CD14-positive monocyte (primary cell): ENCODE measurements at regions not wholly inside any gene's neighbourhood (a gene's known extent, or its start where the extent isn't known, plus 50 kb on each side); places are given as distances from the start of the nearest gene placed in this dataset.

Experiments
- DNase-seq, 3 donors: peaks; one replicate each; pipeline ENCODE4 v3.0.0-alpha.2; 2011 to 2022
- H2AFZ ChIP-seq: 2 replicates; pipeline ENCODE4 v1.6.0; 2012; ENCODE audit warnings: mild to moderate bottlenecking, low read depth, low read length, inconsistent platforms; ENCODE audit not compliant: insufficient read depth, poor library complexity, severe bottlenecking
- H3K27ac ChIP-seq, 2 donors: 1 replicate in 1 of 2; 2 replicates in 1 of 2; pipeline ENCODE4 v1.5.1; 2012 to 2013; ENCODE audit warnings: low read length in 2 of 2, control low read depth in 1 of 2, inconsistent platforms in 1 of 2, low read depth in 1 of 2, mild to moderate bottlenecking in 1 of 2
- H3K27me3 ChIP-seq, 2 donors: one replicate each; pipeline versions ENCODE4 v1.6.0 to v1.6.1; 2011 to 2013; ENCODE audit warnings: low read length in 2 of 2; ENCODE audit not compliant: control insufficient read depth in 2 of 2, insufficient read depth in 2 of 2
- H3K36me3 ChIP-seq, 2 donors: replicated peaks in 1 of 2; 1 replicate in 1 of 2; 2 replicates in 1 of 2; pipeline versions ENCODE4 v1.5.1 to v1.6.1; 2012 to 2013; ENCODE audit warnings: low read length in 2 of 2, control low read depth in 1 of 2, inconsistent platforms in 1 of 2, mild to moderate bottlenecking in 1 of 2; ENCODE audit not compliant: insufficient read depth in 2 of 2, control insufficient read depth in 1 of 2
- H3K4me1 ChIP-seq, 2 donors: 1 replicate in 1 of 2; 2 replicates in 1 of 2; pipeline versions ENCODE4 v1.5.1 to v1.6.1; 2012 to 2013; ENCODE audit warnings: low read length in 2 of 2, control low read depth in 1 of 2, inconsistent platforms in 1 of 2, mild to moderate bottlenecking in 1 of 2, moderate library complexity in 1 of 2; ENCODE audit not compliant: insufficient read depth in 2 of 2, control insufficient read depth in 1 of 2
- H3K4me2 ChIP-seq: replicated peaks from 2 replicates; pipeline ENCODE3; 2012; ENCODE audit warnings: low read length, moderate library complexity, mild to moderate bottlenecking; ENCODE audit not compliant: poor library complexity, severe bottlenecking; ENCODE audit errors: extremely low read depth
- H3K4me3 ChIP-seq, 3 experiments: fragments of 200-600 bp in 1 of 3; sonication (generic) in 1 of 3; replicated peaks in 1 of 3; 1 replicate in 2 of 3; 2 replicates in 1 of 3; pipeline ENCODE4 v1.5.1; 2011 to 2013; ENCODE audit warnings: low read length in 3 of 3, mild to moderate bottlenecking in 3 of 3, control low read depth in 2 of 3, low read depth in 2 of 3, inconsistent platforms in 1 of 3, moderate library complexity in 1 of 3
- H3K79me2 ChIP-seq: 2 replicates; pipeline ENCODE4 v1.6.0; 2012; ENCODE audit warnings: mild to moderate bottlenecking, control low read depth, inconsistent platforms, low read length, moderate library complexity; ENCODE audit not compliant: insufficient read depth
- H3K9ac ChIP-seq: 2 replicates; pipeline ENCODE4 v1.6.0; 2017; ENCODE audit warnings: low read length, mild to moderate bottlenecking; ENCODE audit not compliant: insufficient read depth, poor library complexity, severe bottlenecking
- H3K9me3 ChIP-seq, 2 donors: replicated peaks in 1 of 2; 1 replicate in 1 of 2; 2 replicates in 1 of 2; pipeline versions ENCODE4 v1.5.1 to v1.6.1; 2012 to 2013; ENCODE audit warnings: low read length in 2 of 2, control low read depth in 1 of 2; ENCODE audit not compliant: control insufficient read depth in 1 of 2, insufficient read depth in 1 of 2
- H4K20me1 ChIP-seq: 2 replicates; pipeline ENCODE4 v1.6.0; 2012; ENCODE audit warnings: mild to moderate bottlenecking, low read length, control low read depth, moderate library complexity; ENCODE audit not compliant: insufficient read depth
- H3K27ac Mint-ChIP-seq, 7 donors: one replicate each; pipeline ENCODE4 v1.8.0; 2020; ENCODE audit warnings: mild to moderate bottlenecking in 7 of 7, mixed read lengths in 7 of 7, moderate library complexity in 6 of 7, inconsistent platforms in 2 of 7
- H3K27me3 Mint-ChIP-seq, 3 donors: one replicate each; pipeline ENCODE4 v1.8.0; 2021 to 2022; ENCODE audit warnings: low read depth in 3 of 3, mild to moderate bottlenecking in 3 of 3, mixed read lengths in 3 of 3, moderate library complexity in 3 of 3, inconsistent platforms in 1 of 3
- H3K36me3 Mint-ChIP-seq, 2 donors: one replicate each; pipeline ENCODE4 v1.8.0; 2020; ENCODE audit warnings: mixed read lengths in 2 of 2, inconsistent platforms in 1 of 2, mild to moderate bottlenecking in 1 of 2
- H3K4me1 Mint-ChIP-seq: one replicate; pipeline ENCODE4 v1.8.0; 2020; ENCODE audit warnings: mild to moderate bottlenecking, mixed read lengths
- H3K4me3 Mint-ChIP-seq, 2 donors: one replicate each; pipeline ENCODE4 v1.8.0; 2020; ENCODE audit warnings: mild to moderate bottlenecking in 2 of 2, mixed read lengths in 2 of 2, moderate library complexity in 1 of 2
- H3K9me3 Mint-ChIP-seq, 7 donors: one replicate each; pipeline ENCODE4 v1.8.0; 2020 to 2022; ENCODE audit warnings: mixed read lengths in 7 of 7, mild to moderate bottlenecking in 6 of 7, moderate library complexity in 6 of 7, inconsistent platforms in 2 of 7
- CTCF ChIP-seq: fragments of 200-600 bp; IDR thresholded peaks from one replicate; pipeline ENCODE4 v1.8.0; 2022; ENCODE audit warnings: antibody characterized with exemption, mild to moderate bottlenecking
- WGBS: methylation state at CpG from one replicate; pipeline ENCODE4 v1.1.5; 2013; ENCODE audit warnings: missing lambda C conversion rate; ENCODE audit not compliant: insufficient coverage; 5-methylcytosine and 5-hydroxymethylcytosine counted together
- intact Hi-C, 2 donors: fragments of 100-400 bp; cut with micrococcal nuclease; formaldehyde crosslinking; loops; one replicate each; pipeline versions ENCODE4 v1.15.0 to v1.15.1; 2023

- no peaks in the 10 kb centered on the region for H3K36me3 ChIP-seq
- Mint-ChIP-seq H3K27me3 (no peaks in the 10 kb centered on the region), H3K36me3 (no peaks in the 10 kb centered on the region), H3K4me1 (no peaks in the 10 kb centered on the region), H3K27ac (no peak overlapping the region), H3K4me3 (no peak overlapping the region), H3K9me3 (no peaks in the 10 kb centered on the region)
- H3K9me3 ChIP-seq: no peaks in the 10 kb centered on the region
- no peak overlapping the region for H2AFZ ChIP-seq
- H3K9ac ChIP-seq: no peak overlapping the region
- no peak overlapping the region for H3K27ac ChIP-seq
- H3K4me3 ChIP-seq: no peak overlapping the region
- WGBS: no CpG with 5 or more reads among the region's 2 CpGs
- no peaks in the 10 kb centered on the region for H3K79me2 ChIP-seq
- no peak for TF ChIP-seq CTCF
- H3K27me3 ChIP-seq: no peaks in the 10 kb centered on the region
- H3K4me2 ChIP-seq: no peak overlapping the region
- no peaks in the 10 kb centered on the region for H3K4me1 ChIP-seq
- no peak for DNase-seq
- H4K20me1 ChIP-seq: no peaks in the 10 kb centered on the region
- intact Hi-C loops: no loop called here
These were observed 105.8 kb upstream of the COL5A2 start for GRCh38 chr2:189285349-189285748.

GRCh38 chr2:189285962-189286645, 106.5 kb upstream of the COL5A2 start:
- DNase-seq: no peak
- Mint-ChIP-seq H3K4me1 (no peaks in the 10 kb centered on the region), H3K36me3 (no peaks in the 10 kb centered on the region), H3K27me3 (no peaks in the 10 kb centered on the region), H3K27ac (no peak overlapping the region), H3K9me3 (no peaks in the 10 kb centered on the region), H3K4me3 (no peak overlapping the region)
- no peak overlapping the region for H3K4me3 ChIP-seq
- no peaks in the 10 kb centered on the region for H4K20me1 ChIP-seq
- H3K27ac ChIP-seq: no peak overlapping the region
- H3K4me2 ChIP-seq: no peak overlapping the region
- no peak overlapping the region for H3K9ac ChIP-seq
- no peak overlapping the region for H2AFZ ChIP-seq
- no peaks in the 10 kb centered on the region for H3K36me3 ChIP-seq
- 92% methylated on average over 2 of the region's 3 CpGs for whole genome bisulfite sequencing
- H3K4me1 ChIP-seq: no peaks in the 10 kb centered on the region
- TF ChIP-seq CTCF: no peak
- no peaks in the 10 kb centered on the region for H3K27me3 ChIP-seq
- intact Hi-C loops: no loop called here
- H3K9me3 ChIP-seq: no peaks in the 10 kb centered on the region
- no peaks in the 10 kb centered on the region for H3K79me2 ChIP-seq
